ENCODE measurements at regions not wholly inside any gene's neighbourhood (a gene's known extent, or its start where the extent isn't known, plus 50 kb on each side); places are given as distances from the start of the nearest gene placed in this dataset.

- TF ChIP-seq CTCF (IDR thresholded peaks at IDR 0.05): no peak
- TF ChIP-seq POLR2A (IDR thresholded peaks at IDR 0.05; ENCODE audit: low read depth): no peak
These were observed 120.5 kb upstream of the THRB start for GRCh38 chr3:24615177-24615576.

All from esophagus muscularis mucosa (tissue), 3 donors.